ENCODE measurements at regions not wholly inside any gene's neighbourhood (a gene's known extent, or its start where the extent isn't known, plus 50 kb on each side); places are given as distances from the start of the nearest gene placed in this dataset.

DNA sequence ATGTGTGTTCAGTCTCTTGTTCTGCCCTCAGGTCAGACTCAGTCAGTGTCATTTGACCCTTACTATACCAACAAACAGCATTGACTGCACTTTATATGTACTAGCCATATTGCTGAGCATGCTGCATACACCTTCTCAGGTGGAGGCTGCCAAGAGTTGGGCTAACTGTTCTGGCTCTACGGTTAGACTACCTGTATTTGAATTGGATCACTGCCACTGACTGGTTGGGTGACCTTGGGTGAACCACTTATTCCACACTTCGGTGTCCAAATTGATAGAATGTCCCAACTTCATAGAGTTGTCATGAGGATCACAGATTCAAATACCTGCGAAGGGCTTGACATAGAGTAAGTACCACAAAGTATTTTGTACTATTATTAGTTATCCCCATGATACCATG lies 91.2 kb upstream of the GPR50 start:
- TF ChIP-seq CTCF (conservative IDR thresholded peaks at IDR 0.05 in 1 of 2, IDR thresholded peaks at IDR 0.05 in 1 of 2; ENCODE audit: low read depth in 1 of 2, low read length in 2 of 2) (no peak), EZH2 (IDR thresholded peaks at IDR 0.05; ENCODE audit: low read length, missing control alignments) (no peak)

Measured in fibroblast of lung (primary cell).